ENCODE measurements at regions not wholly inside any gene's neighbourhood (a gene's known extent, or its start where the extent isn't known, plus 50 kb on each side); places are given as distances from the start of the nearest gene placed in this dataset.

DNA sequence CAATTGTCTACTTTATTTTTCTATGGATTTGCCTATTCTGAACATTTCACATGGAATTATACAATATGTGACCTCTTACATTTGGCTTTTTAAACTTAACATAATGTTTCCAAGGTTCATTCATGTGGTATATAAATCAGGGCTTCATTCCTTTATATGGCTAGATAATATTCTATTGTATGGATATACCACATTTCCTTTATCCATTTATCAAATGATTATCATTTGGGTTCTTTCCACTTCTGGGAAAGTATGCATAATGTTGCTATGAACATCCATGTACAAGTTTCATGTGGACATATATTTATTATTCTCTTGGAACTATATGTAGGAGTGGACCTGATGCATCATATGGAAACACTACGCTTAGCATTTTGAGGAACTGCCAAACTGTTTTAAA lies 99.7 kb upstream of the NCKAP5 start:
- no peak for DNase-seq

DNA sequence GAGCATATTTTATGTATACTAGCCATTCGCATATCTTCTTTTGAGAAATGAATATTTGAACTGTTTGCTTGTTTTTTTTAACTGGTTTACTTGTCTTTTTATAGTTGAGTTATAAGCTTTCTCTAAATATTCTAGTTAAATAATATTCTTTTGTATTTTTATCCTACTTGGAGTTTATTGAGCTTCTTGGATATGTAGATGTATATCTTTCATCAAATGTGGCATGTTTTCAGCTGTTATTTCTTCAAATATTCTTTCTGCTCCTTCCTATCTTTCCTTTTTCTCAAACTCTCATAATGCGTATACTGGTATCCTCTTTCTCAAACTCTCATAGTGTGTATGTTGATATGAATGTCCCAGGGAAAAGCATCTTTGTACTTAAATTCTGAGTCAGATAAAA lies 100.3 kb upstream of the NCKAP5 start:
- no peak for DNase-seq

DNA sequence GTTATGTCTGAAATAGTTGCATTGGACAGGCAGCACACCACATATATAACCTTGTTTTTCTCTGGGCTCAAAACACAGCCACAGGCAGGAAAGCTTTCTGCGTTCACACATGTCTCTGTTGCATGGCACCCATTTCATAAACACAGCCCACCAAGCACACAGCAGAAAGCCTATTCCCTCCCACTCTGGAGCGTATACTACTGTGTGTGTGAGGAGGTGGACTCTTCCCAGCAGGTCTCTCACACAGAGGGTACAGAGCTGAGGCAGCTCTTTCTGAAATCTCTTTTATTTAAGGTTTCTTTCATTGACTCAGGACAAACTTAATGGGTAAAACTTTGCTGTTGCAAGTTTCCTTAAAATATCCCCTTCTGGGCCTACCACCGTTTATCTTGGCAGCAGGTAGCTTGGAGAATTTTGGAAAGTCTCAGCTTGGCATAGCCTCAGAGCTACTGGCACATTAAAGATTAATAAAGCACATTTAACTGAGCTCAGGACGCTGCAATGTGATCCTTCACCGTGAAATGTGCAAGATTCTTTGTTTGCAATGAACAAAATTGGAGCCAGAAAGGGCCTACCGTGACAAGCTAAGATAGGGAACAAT lies 105.1 kb upstream of the NCKAP5 start:
- no peak for DNase-seq

DNA sequence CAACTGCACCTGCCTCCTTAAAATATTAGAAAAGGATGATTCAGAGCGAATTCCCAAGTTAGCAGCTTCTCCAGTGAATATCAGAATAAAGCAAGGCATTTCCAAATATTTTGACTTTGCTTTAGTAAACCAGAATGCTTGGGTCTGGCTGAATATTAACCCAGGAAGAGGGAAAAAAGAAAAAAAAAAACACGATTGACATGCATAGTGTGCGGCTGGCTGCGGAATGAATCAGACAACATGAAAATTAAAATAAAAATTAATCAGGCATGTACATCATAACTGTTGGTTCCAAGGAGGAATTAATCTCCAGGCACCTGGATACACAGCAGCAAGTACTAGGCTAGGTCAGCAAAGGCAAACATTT lies 105.8 kb upstream of the NCKAP5 start:
- no peak for DNase-seq

DNA sequence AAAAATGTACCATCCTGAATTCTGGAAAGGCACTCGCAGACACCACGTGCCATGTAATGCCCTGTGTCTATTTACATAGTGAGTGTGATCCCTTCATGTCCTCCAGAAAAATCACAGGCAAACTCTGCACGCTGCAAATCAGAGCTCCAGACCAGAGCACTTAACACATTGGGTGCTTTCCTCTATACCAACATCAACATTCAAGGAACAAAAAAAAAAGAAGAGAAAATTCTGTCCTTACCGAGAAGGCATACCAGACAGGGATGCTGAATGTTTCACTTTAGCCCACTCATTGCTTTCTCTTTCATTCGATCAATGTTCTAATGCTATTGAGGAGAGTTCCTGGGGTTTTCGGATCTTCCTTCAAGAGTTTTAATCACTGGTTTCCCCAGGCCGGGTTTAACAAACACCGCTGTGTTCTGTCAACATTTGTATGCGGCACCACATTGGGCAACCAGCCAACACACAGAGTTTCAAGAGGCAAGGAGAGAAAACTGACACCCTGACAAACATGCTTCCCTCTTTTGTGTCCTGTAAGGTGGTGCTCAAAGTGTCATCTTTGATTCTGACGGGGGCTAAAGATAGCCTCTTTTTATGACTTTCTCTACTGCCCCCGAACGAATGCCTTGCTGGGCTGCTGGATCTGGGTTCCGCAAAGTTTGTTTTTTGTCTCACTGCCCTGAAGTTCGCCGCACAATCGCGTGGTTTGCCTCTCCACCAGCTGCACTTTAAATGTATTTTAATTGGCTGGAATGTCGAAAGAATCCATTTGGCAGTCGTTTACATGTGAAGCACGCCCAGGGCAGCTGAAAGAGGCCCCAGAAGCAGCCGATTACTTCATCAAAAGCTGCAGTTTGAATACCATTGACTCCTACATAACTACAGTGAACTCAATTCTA lies 106.4 kb upstream of the NCKAP5 start:
- DNase-seq, result no peak

DNA sequence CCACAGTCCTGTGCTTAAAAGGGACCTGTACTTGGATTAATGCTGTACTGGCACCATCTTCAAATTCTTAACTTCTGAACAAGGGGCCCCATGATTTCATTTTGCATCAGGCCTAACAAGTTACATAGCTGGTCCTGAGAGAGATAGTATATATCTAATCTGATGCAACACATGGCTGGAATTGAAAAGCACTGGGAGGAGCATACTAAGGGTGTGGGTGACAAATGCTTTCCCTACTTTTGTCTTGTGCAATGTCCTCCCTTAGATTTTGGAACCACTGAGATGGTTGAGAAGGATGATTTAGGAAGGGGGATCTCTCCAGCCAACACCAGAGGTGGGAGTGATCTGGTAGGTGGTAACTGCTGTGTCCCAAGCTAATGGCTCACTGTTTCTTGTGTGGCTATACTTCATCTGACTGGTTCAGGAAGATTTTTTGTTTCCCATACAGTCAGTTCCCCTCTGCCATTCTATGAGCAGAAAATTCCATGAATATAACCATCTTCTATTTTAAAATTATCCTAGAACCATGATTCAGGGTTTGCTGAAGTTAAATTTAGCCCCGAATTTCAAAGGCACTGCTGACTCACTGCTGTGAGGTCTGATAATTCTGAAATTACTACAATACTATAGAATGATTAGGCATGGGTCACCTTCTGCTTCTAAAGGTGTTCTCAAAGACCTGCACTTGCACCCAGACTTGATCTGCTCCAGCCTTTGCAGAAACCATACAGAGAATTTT lies 108.3 kb upstream of the NCKAP5 start:
- DNase-seq, result no peak

DNA sequence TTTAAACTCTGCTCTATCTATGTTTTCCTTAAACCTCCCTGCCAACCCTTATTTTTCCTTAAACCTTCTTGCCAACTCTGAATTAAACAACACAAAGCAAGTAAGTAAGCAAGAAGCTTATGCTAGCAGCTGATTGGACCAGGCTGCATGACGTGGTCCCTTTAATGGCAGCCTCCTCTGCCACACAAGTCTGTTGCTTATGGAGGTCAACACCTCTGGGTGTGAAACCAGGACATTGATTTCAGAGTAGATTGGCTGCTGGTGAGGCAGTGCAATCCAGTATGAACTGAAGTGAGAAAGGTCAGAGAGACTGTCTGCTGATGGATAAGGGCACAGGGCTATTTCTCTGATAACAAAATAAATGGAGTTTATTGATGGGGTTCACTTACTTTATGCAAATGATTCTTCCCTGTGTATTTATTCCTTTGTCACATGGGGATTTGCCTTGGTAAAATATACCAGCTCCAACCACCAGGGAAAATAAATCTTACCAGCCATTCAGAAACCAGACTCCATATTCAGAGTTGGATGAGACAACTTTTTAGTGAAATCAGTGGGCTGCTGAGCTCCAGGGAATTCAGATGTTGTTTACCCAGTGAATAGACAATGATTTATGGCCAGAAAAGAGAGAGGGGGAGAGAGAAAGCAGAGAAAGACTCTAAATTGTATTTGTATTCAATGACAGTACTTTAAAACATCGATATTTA lies 112.2 kb upstream of the NCKAP5 start:
- no peak for DNase-seq

DNA sequence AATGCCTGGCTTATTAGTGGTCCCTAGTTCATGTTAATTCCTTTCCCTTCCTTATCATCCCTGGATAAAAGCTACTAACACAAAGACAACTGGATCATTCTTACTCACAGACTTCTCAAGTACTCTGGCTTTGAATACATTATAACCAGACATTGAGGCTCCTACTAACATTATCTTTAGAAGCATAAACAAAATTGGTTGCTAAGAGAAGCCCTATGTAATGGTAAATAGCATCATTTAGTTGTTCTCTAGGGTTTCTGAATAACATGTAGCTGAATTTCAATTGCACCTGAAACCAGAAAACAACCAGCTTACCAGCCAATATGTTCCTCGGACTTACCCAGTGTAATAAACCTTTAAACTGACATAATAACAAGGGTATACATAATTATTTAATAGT lies 114.1 kb upstream of the NCKAP5 start:
- no peak for DNase-seq

DNA sequence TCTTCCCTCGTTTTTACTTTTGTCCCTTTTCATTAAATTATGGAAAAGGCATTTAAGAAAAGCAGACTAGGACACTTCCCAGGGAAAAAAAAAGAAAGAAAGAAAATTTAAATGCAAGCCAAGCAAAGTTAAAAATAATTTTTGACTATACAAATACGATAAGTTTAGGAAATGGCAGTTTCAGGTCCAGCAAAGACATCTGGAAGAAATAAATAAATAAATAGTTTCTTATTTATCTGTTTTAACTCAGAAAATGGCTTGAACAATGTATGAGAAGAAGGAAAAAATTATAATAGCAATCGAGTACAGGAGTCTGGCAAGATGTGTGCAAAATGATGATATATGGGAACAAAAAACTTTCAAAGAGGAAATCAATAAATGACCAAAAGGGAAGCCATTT lies 114.6 kb upstream of the NCKAP5 start:
- no peak for DNase-seq

DNA sequence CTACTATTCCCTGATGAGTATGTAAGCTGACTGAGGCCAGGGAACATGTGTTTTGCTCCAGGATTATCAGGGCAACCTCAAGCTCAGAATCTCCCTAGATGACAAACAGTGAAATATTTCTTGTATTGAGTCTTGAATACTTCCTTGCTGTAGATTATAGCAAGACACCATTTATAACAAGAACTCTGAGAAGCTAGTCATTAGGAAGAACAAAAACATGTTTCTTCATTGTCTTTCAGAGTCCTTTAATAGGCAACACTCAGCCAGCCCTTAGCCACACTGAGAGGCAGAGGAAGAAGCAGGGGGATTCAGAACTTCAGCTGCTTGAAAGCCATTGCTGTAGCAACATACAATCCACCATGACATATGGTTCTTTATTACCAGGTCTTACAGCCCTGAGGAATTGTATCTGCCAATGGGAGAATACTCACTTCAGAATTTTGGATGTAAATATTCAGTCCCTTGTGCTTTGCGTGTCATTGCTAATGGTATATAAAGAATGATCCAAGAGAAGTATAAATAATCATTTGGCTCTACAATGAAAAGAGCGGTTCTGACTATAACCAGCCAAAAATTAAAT lies 117.5 kb upstream of the NCKAP5 start:
- no peak for DNase-seq

DNA sequence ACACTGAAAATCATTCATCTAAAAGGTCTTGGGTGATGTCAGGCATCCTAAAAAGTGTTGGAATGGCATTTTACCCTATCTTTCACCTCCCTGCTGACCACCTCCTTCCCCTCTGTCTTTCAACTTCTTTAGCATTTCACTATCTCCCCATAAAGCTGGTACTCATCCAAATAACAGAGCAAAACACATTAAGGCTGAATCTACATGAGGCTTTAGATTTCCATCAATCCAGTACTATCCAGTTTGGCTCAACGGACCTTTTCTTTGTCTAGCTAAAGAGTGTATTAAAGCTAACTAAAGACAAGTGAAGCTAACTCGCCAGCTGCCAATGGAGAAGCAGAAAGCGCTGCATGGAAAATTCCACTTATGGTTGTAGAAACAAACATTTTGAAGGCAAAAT lies 122.5 kb upstream of the NCKAP5 start:
- no peak for DNase-seq

DNA sequence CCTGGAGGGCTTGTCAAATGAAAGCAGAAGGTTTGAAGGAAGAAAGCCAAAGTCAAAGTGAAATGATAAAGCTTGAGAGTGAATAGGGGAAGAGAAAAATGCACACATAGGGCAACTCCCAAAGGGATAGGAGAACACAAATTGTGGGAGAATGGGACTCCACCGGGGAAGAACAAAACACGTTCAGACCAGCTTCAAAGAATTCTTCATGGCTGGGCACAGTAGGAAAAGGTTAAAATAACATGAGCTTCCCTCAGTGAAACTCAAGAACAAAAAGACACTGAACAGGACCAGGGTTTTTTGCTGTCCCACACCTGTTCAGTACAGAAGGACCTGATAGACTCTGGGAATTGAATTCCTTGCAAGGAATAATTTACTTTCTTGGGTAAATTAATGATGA lies 123.1 kb upstream of the NCKAP5 start:
- no peak for DNase-seq

DNA sequence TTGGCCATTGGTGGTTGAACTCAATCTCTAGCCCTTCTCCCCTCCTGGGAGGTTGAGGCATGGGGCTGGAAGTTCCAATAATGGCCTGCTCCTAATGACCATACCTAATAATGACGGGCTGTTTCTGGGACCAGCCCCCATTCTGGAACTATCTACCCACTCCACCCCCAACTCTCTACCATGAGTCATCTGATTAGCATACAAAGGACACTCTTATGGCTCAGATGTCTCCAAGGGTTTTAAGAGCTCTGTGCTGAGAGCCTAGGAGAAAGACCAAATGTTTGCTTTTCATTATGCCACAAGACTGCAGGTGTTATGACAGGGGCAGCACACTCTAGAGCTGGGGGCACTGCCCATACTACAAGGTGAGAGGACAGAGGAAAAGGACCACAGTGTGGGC lies 137.0 kb upstream of the NCKAP5 start:
- no peak for DNase-seq

DNA sequence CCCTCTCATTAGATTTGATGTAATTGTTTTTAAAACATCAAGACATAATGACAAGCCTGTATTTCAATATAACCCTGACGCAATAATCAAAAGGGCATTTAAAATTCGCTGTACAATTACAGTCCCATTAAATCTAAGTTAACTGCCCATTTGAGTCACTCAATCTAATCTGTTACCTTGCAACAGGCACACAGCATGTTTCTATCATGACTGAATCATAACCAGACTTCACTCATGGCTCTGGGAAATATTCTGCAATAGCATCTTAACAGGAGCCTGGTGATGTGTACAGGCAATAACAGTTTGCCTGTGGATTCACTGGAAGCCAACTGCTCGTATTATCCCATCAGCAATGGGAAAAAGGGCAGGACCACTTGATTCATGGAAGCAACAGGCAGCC lies 142.3 kb upstream of the NCKAP5 start:
- DNase-seq, result no peak

DNA sequence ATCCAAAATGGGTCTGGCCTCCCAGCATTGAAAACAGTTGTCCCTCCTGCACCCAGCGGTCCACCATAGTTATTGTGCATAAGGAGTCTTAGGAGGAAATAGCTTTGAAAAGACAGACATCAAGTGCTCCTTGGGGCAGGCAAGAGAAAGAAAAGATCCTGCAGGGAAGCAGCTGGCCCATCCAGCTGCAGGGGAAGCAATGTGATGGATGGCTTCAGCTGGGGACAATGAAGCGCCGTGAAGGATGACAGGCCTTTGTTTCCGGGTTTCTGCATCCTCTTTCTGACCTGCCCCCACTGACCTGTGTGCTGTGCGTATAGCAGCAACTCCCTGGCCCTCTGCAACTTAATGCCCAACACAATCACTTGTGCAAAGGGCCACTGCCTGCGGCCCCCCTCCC lies 142.9 kb upstream of the NCKAP5 start:
- no peak for DNase-seq

DNA sequence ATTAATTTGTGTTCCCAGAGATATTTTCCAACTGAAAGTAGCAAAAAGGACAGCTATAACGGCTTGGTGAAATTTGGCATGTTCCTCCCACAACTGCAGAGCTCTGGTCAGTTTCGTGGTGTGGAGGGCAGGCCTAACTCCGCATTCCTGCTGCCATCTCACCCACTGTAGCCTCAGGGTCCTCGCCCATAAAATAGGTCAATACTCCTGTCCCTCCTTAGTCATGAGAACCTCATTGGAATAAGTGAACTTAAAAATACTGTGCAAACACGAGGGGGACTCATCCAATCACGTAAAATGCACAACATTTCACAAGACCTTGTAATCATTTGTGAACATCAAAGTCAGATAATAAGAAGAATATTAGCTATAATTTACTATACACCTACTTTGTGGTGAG lies 143.5 kb upstream of the NCKAP5 start:
- DNase-seq, result no peak

DNA sequence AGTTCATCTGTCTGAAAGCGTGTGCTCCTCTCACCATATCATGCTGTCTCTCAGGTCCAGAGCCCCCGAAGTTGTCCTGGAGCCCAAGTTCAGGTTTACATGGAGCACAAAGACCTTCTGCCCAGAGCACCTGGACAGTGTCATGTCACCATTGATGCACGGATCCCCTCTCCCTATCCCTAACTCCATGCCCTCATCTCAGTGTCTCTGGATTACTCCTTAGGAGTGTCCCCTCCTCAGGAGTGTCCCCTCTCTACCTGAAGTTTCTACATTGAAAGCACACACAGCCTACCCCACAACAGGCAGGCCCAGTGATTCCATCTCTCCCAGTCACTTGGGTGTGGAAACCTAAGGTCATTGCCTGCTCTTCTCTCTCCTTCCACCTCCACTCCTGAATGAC lies 144.1 kb upstream of the NCKAP5 start:
- DNase-seq, result no peak

DNA sequence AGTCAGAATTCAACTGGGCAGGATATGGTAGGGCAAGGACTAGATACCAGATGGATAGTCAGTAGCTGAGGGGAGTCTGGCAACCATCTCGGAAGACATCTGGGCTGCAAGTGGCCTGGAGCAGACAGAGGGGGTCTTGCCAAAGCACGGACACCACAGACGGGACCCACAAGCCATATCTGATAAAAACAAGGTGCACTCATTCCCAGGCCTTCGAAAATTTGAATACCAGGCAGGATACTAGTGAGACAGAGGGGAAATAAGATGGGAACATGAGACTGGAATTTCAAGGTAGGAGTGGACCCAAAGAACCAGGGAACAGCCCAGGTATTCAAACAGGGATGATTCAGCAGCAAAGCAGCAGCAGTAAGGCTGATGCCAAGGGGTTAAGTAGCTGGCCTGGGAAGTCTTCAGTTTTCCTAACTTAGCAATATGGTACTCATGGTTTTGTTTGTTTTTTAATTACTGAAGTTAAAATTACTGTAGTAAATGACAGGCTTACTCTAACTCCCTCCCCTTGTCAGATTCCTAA lies 144.9 kb upstream of the NCKAP5 start:
- no peak for DNase-seq

DNA sequence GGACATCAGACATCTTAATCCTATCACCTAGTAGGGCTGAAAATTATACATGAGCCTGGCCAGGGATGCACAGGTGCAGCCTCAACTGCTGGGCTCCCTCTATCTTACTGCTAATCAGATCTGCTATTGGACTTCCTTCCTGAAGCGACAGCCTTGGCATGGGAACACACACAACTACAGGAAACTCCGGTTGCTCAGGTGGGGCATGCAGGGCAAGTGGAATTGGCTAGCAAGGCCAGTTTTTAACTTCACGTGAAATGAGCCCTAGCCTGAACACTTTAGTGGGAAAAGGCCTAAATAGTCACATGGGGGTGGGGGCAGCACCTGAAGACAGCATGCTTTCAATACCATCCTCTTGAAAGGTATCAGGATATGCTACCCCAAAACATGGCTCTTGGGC lies 147.9 kb upstream of the NCKAP5 start:
- no peak for DNase-seq

DNA sequence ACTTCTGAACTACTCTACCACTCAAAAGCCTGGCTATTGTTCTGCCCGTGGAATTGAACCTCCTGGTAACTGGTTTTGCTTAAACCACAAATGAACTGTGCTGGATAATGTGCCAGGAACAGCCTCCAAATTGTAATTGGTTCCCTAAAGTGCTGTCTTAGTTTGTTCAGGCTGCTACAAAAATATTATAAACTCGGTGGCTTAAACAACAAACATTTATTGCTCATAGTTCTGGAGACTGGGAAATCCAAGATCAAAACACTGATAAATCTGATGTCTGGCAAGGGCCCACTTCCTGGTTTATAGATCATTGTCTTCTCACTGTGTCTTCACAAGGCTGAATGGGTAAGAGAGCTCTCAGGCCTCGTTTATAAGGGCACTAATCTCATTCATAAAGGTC lies 149.2 kb upstream of the NCKAP5 start:
- no peak for DNase-seq

DNA sequence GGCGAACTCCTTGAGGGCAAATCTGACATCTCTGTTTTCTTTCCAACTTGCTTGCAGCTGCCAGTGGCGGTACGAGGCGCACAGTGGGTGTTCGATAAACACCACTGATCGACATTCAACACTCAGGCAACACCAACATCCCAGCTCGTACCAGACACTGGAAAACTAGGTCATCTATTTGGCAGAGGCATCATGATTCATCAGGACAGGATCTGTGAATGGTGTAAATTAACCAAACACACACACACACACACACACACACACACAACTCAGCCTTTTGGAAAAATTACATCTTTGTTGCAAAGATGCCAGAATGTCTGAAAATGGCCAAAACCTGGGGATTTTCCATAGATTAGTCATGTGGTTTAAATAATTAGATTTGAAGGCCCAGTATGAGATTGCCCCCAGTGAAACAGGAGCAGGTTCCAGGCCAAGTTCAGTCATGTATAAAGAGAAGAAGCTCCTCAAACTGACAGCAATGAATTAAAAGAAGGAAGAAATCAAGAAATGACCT lies 150.5 kb upstream of the NCKAP5 start:
- no peak for DNase-seq

DNA sequence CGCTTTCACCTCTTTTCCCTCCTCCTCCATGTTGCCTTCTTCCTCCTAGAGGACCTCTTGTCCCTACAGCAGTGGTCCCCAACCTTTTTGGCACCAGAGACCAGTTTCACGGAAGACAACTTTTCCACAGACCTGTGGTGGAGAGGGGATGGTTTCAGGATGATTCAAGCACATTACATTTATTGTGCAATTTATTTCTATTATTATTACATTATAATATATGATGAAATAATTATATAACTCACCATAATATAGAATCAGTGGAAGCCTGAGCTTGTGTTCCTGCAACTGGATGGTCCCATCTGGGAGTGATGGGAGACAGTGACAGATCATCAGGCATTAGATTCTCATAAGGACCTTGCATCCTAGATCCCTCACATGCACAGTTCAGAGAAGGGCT lies 152.2 kb upstream of the NCKAP5 start:
- DNase-seq, result no peak

DNA sequence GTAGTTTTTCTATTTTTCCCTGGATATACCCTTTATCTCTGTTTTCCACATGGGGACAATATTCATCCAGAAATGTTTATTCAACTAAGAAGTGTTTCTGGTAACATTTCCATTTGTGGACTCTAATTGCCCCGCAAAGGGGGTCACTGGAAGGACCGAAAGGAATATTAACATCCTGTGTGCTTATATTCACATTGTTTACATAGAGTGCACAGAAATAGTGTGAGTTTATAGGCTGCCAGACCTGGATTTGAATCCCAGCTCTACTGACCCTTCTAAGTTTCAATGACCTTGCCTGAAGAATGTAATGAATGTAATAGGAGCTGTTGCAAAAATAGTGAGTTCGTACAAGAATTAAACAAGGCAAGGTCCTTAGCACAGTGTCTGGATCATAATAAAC lies 152.9 kb upstream of the NCKAP5 start:
- DNase-seq, result no peak

All from GDM1 (cell line).